HG03442 (cell line): ENCODE measurements at regions not wholly inside any gene's neighbourhood (a gene's known extent, or its start where the extent isn't known, plus 50 kb on each side); places are given as distances from the start of the nearest gene placed in this dataset.

Experiments
- ATAC-seq: cut with Tn5 transposase; IDR thresholded peaks from one replicate; pipeline ENCODE4 v1.9.1; 2021; ENCODE audit warnings: mild to moderate bottlenecking, moderate library complexity; ENCODE audit not compliant: unreplicated experiment

GRCh38 chr12:71240946-71241345 lies 83.1 kb upstream of the TSPAN8 start:
- no peak for ATAC-seq

GRCh38 chr12:71239731-71240130 lies 81.9 kb upstream of the TSPAN8 start:
- no peak for ATAC-seq

GRCh38 chr12:71237128-71237527 lies 79.3 kb upstream of the TSPAN8 start:
- ATAC-seq = no peak

- no peak for ATAC-seq
Observed at GRCh38 chr12:71236133-71236660, 78.4 kb upstream of the TSPAN8 start.

- ATAC-seq = no peak
Observed at GRCh38 chr12:71233083-71233482, 75.3 kb upstream of the TSPAN8 start.

- ATAC-seq = no peak
Observed at GRCh38 chr12:71230542-71230941, 72.7 kb upstream of the TSPAN8 start.

GRCh38 chr12:71223139-71223538 lies 65.3 kb upstream of the TSPAN8 start:
- no peak for ATAC-seq

- no peak for ATAC-seq
Observed at GRCh38 chr12:71222436-71222835, 64.6 kb upstream of the TSPAN8 start.

- no peak for ATAC-seq
Observed at GRCh38 chr12:71220260-71220659, 62.5 kb upstream of the TSPAN8 start.

GRCh38 chr12:71219224-71219623 lies 61.4 kb upstream of the TSPAN8 start:
- no peak for ATAC-seq

- no peak for ATAC-seq
Observed at GRCh38 chr12:71218616-71219015, 60.8 kb upstream of the TSPAN8 start.

- ATAC-seq = peak; percentile 52
Observed at GRCh38 chr12:71216725-71217579, 59.2 kb upstream of the TSPAN8 start.

GRCh38 chr12:71214511-71215285 lies 56.9 kb upstream of the TSPAN8 start:
- ATAC-seq = no peak

GRCh38 chr12:71208053-71208685 lies 50.4 kb upstream of the TSPAN8 start:
- ATAC-seq = no peak
